GM18868 (cell line): ENCODE measurements at regions not wholly inside any gene's neighbourhood (a gene's known extent, or its start where the extent isn't known, plus 50 kb on each side); places are given as distances from the start of the nearest gene placed in this dataset.

Source experiments
- ATAC-seq: cut with Tn5 transposase; IDR thresholded peaks from one replicate; pipeline ENCODE4 v1.9.1; 2021; ENCODE audit warnings: mild to moderate bottlenecking, moderate library complexity; ENCODE audit not compliant: unreplicated experiment

- no peak for ATAC-seq
Measured at GRCh38 chr3:124429129-124429815, 301.0 kb upstream of the UMPS start.

GRCh38 chr3:124431331-124431994 lies 298.8 kb upstream of the UMPS start:
- ATAC-seq: no peak

GRCh38 chr3:124434176-124434575 lies 296.1 kb upstream of the UMPS start:
- no peak for ATAC-seq

- ATAC-seq: no peak
Measured at GRCh38 chr3:124435467-124435866, 294.8 kb upstream of the UMPS start.

GRCh38 chr3:124438813-124439212 lies 291.4 kb upstream of the UMPS start:
- ATAC-seq: no peak

GRCh38 chr3:124439603-124440002 lies 290.6 kb upstream of the UMPS start:
- no peak for ATAC-seq

GRCh38 chr3:124441766-124442165 lies 288.5 kb upstream of the UMPS start:
- no peak for ATAC-seq

- ATAC-seq: no peak
Measured at GRCh38 chr3:124442463-124442862, 287.8 kb upstream of the UMPS start.

GRCh38 chr3:124443446-124443845 lies 286.8 kb upstream of the UMPS start:
- no peak for ATAC-seq

GRCh38 chr3:124444075-124444474 lies 286.2 kb upstream of the UMPS start:
- ATAC-seq: no peak

GRCh38 chr3:124444896-124445295 lies 285.4 kb upstream of the UMPS start:
- no peak for ATAC-seq

GRCh38 chr3:124447845-124448244 lies 282.4 kb upstream of the UMPS start:
- ATAC-seq: no peak

GRCh38 chr3:124448954-124449353 lies 281.3 kb upstream of the UMPS start:
- no peak for ATAC-seq

- no peak for ATAC-seq
Measured at GRCh38 chr3:124450366-124450765, 279.9 kb upstream of the UMPS start.

- no peak for ATAC-seq
Measured at GRCh38 chr3:124451630-124452317, 278.5 kb upstream of the UMPS start.

GRCh38 chr3:124453189-124453588 lies 277.1 kb upstream of the UMPS start:
- ATAC-seq: no peak

GRCh38 chr3:124455891-124456290 lies 274.4 kb upstream of the UMPS start:
- ATAC-seq: no peak

- ATAC-seq: no peak
Measured at GRCh38 chr3:124456506-124456905, 273.7 kb upstream of the UMPS start.

GRCh38 chr3:124459678-124460077 lies 270.6 kb upstream of the UMPS start:
- no peak for ATAC-seq

GRCh38 chr3:124461126-124461525 lies 269.1 kb upstream of the UMPS start:
- no peak for ATAC-seq

GRCh38 chr3:124461838-124462632 lies 268.2 kb upstream of the UMPS start:
- ATAC-seq: no peak
